Occipital lobe (tissue), 1 donor: ENCODE measurements at regions not wholly inside any gene's neighbourhood (a gene's known extent, or its start where the extent isn't known, plus 50 kb on each side); places are given as distances from the start of the nearest gene placed in this dataset.

Source experiments
- DNase-seq: peaks from one replicate; lab custom pipeline; 2025; lab: John Stamatoyannopoulos, UW

GRCh38 chr18:41371156-41372045 is 583.6 kb upstream of the PIK3C3 start:
- peak; percentile 18 for DNase-seq

- DNase-seq = no peak
Measured at GRCh38 chr18:41370740-41371139, 584.3 kb upstream of the PIK3C3 start.

- no peak for DNase-seq
Measured at GRCh38 chr18:41357708-41358107, 597.3 kb upstream of the PIK3C3 start.

- no peak for DNase-seq
Measured at GRCh38 chr18:41353777-41354528, 601.1 kb upstream of the PIK3C3 start.

- DNase-seq = no peak
Measured at GRCh38 chr18:41351430-41351829, 603.6 kb upstream of the PIK3C3 start.

- no peak for DNase-seq
Measured at GRCh38 chr18:41347057-41347456, 608.0 kb upstream of the PIK3C3 start.

- no peak for DNase-seq
Measured at GRCh38 chr18:41343808-41344207, 611.2 kb upstream of the PIK3C3 start.

GRCh38 chr18:41338341-41338740 is 616.7 kb upstream of the PIK3C3 start:
- no peak for DNase-seq

- DNase-seq = no peak
Measured at GRCh38 chr18:41331661-41332060, 623.4 kb upstream of the PIK3C3 start.

- DNase-seq = no peak
Measured at GRCh38 chr18:41326311-41326710, 628.7 kb upstream of the PIK3C3 start.

- no peak for DNase-seq
Measured at GRCh38 chr18:41324934-41325333, 630.1 kb upstream of the PIK3C3 start.

- no peak for DNase-seq
Measured at GRCh38 chr18:41324020-41324791, 630.8 kb upstream of the PIK3C3 start.

GRCh38 chr18:41323044-41323443 is 632.0 kb upstream of the PIK3C3 start:
- DNase-seq = no peak

- DNase-seq = no peak
Measured at GRCh38 chr18:41320100-41320499, 634.9 kb upstream of the PIK3C3 start.

- no peak for DNase-seq
Measured at GRCh38 chr18:41315134-41315533, 639.9 kb upstream of the PIK3C3 start.

GRCh38 chr18:41311571-41312547 is 643.2 kb upstream of the PIK3C3 start:
- DNase-seq = no peak

GRCh38 chr18:41297740-41298139 is 657.3 kb upstream of the PIK3C3 start:
- no peak for DNase-seq

GRCh38 chr18:41269294-41269693 is 685.7 kb upstream of the PIK3C3 start:
- no peak for DNase-seq

- no peak for DNase-seq
Measured at GRCh38 chr18:41268271-41268670, 686.8 kb upstream of the PIK3C3 start.

GRCh38 chr18:41266616-41267015 is 688.4 kb upstream of the PIK3C3 start:
- no peak for DNase-seq

GRCh38 chr18:41266204-41266603 is 688.8 kb upstream of the PIK3C3 start:
- DNase-seq = peak; percentile 1
